HG03095 (cell line): ENCODE measurements at regions not wholly inside any gene's neighbourhood (a gene's known extent, or its start where the extent isn't known, plus 50 kb on each side); places are given as distances from the start of the nearest gene placed in this dataset.
"Not testable (repeated sequence)": the region's sequence is repeated elsewhere in the genome, so short reads cannot be mapped to it uniquely, and the experiment has no call there.

Experiments
- ATAC-seq: cut with Tn5 transposase; IDR thresholded peaks from one replicate; pipeline ENCODE4 v1.9.1; 2021; ENCODE audit warnings: moderate library complexity; ENCODE audit not compliant: unreplicated experiment

DNA sequence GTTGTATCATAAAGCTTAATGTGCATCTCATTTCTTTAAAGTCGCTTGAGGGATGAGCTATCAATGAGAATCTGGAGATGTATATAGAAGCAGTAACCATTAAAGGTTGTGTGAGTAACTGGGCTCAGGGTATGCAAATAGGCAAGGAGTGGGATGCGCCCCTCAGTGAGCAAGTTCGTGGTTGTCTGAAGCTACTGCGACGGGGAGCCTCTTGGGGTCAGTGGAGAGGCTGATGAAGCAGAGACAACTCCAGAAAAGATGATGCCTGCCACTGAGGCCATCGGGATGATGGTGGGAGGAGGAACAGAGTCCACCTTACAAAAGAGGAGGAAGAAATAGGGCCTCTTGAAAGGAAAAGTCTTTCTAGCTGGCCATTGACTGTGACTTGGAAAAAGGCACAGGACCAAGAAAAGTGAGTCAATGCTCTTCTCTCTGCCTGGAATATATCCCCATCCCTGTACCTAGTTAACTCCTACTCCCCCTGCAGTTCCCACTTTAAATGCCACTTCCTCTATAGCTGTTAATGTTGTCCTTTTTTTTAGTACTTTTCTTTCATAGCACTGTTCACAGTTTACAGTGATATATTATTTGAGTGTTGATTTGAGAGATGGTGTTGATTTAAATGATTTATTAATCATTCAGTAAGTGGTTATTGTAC, 51.4 kb upstream of the LSM6 start:
- ATAC-seq, result peak; percentile 87

DNA sequence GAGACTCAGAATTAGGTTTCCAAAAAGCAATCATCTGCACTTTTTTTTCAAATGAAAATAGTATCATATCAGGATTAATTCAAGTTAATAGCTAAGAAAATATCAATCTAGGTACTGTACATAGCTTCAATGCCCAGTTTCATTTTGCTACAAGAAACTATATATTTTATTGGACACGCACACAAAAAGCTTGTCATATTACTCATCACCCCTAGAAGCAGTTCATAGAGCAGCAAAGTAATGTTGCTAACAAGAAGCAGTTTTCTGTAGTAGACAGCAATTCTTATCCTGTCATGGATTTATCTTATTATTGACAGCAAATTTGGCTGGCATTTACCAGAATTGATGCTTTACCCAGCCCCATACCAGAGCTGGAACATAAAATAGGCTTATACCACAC, 52.3 kb upstream of the LSM6 start:
- ATAC-seq, result no peak

DNA sequence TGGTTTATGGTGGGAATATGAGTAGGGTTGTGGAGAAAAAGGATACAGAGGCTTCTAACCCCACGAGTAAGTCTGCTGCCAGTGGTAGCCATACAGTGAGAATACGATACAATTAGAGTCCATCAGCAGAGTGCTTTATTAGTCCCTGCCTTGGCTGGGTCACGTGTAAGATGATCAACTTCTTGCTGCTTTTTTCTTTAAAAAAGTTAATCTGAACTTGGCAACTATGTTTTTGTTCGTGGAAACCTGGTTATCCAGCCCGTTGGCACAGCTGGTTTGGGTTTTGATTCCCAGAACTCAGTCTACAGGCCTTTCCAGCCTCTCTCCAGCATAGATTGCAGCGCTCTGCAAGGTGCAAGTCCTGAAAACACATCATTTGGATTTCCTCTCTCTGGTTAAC, 53.1 kb upstream of the LSM6 start:
- no peak for ATAC-seq

DNA sequence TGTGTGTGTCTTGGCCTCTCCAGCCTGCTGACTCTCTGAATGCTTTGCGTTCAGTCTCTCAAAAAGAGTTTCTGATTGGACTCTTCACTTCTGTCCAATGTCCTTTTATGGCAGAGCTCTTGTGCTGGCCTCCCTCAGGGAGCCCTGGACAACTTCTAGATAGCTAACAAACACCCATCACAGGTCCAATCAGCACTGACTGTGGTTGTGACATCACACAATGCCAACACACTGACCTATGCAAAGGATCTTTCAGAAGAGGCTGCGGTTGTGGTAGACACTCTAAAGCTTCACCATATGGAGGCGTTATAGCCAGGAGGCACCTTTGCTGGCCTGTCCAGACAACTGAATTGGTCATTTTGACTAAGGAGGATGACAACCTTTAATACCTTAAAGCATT, 53.8 kb upstream of the LSM6 start:
- no peak for ATAC-seq

DNA sequence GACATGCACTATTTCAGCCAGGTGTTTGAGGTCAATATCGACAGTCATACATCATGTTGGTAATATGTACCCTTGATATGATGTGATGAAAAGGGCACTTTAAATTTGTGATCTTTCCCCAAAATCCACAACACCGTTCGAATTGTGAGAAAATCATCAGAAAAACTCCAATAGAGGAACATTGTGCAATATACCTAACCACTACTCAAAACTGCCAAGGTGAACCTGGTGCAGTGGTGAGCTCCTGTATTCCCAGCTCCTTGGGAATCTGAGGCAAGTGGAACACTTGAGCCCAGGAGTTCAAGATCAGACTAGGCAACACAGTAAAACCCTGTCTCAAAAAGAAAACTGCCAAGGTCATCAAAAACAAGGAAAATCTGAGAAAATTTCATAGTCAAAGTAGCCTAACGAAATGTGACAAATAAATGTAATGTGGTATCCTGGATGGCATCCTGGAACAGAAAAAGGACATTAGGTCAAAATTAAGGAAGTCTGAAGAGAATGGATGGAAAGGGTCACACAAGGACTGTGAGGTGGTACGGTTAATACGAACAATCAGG, 55.6 kb upstream of the LSM6 start:
- no peak for ATAC-seq

DNA sequence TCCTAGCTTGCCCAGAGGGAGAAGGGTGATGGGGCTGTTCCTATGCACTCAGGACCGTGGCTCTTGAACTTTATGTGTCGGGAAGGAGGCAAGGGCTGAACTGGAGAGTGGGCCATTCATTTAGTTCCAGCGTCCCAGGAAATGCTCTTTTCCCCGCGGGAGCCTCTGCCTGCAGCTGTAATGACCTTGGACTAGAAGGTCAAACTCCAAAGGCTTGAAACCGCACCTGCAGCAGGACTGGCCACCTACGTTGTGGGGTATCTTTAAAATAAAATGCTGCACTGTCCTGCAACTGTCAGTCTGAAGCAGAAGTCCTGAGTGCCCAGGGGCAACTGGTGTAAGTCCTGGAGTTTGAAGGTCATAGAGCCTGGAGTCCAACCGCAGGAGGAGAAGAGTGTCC, 61.5 kb upstream of the LSM6 start:
- ATAC-seq, result no peak

DNA sequence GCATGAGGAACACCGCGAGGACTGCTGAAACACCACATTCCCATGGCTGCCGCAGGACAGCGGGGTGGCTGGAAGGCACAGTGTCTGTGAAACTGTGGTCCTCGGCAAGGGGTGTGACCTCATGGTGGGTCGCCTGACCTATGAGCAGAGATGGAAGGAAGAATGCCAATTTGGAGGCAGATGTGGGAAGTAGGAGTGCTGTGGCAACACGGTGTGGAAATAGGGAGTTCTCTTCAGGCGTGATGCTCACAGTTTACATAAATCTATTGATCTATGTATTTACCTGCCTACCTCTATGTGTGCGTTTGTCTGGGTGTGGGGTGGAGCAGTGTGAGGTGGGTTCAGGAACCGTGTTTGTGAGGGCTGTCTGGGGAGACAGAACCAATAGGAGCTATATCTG, 62.3 kb upstream of the LSM6 start:
- ATAC-seq, result no peak

DNA sequence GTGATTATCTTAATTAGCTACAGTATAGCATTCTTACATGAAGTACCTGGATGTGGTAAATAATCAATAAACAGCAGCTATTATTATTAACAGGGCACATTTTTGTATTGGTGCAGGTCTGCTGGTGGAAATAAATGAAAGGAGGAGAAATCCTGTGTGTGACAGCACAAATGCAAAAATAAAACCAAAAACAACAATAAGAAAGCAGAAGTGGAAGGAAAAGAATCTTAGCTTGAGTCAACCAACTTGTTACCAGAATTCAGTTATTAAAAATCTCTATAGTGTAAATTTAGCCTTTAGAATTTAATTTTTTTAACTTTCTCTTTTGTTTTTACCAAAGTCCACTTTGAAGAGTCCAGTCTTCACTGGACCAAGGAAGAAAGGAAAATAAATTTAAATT, 63.1 kb upstream of the LSM6 start:
- ATAC-seq, result peak; percentile 47

DNA sequence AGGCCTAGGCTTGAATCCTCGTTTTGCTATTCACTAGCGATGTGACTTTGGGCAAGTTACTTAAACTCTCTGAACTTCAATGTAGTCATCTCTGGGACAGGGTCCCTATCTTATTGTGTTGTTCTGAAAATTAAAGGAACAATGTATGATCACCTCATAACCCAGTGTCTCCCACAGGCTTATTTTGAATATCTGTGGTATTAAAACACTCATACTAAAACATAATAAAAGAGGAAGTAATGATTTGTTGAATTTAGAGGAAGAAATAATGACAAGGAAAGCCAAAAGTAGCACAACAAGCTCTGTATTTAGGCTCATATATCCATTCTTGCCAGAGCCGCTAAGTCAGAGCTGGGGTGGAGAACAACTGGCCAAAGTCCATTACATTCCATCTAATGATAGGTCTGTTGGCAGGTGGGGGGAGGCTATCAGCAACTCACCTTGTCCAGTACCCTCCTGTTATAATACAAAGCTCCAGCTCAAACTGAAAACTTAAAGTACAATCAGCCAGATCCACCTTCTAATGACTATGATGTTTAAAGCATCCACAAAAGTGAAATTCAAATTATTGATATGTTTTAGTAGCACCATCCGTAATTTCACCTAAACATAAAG, 64.5 kb upstream of the LSM6 start:
- ATAC-seq, result no peak

DNA sequence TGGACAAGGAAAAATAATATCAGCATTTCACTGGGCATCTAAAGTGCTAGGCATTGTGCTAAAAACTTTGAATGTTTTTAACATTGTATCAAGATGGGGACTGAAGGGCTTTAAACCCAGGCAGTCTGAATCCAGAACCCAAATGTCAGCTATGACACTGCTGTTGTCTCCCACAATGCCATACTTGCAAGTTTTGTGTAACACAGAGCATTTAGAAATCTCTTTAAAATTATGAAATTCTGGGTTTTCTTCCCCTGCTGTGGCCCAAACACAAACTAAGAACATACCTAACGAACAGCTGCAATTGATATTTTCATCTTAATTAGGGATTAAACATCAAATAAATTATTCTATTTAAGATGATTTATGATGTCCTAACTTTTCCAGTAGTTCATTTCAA, 66.8 kb upstream of the LSM6 start:
- ATAC-seq, result no peak

DNA sequence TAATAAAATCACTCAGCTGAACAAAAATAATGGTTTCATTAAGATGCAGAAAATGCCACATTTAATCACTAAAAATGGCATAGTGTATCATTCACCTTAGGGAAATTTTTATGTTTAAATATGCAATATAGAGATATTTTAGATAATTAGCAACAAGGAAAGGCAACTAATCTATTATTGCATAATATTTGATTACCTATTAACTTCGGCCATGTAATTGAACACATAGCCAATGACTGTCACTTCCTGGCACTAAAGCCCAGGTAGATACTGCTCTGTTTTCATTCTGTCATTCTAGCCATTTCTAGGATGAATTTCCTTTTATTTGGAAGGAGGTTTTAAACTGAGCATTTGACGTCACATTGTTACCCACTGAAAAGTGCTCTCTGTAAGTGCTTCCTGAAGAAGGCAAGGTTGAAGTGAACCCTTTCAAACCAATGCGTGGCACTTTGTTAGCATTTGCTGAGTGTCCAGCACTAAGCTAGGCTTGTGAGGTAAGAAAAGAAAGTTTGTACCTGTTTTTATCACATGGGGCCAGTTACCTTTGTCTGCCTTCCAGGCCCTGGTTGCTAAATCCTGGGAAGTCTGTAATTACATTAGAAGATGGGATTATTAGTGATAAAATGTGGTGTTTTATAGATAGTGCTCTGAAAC, 67.8 kb upstream of the LSM6 start:
- ATAC-seq, result no peak

DNA sequence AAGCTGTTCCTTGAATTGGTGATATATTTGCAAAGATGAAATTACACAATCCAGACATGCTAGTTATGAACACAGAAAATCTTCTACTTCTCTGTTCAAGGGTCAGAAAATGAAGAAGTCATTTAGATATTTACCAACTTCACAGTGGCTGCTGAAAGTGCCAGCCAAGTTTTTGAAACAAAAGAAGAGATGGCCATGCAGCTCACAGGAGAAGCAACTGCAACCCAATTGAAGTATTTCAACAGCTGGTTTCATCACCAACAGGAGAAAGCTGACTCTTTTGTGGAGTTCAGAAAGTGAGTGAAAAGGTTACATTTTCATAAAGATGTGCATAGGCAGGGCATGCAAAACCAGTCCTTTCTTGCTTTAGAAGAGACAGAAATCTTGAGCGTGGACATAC, 70.1 kb upstream of the LSM6 start:
- ATAC-seq, result peak; percentile 53

DNA sequence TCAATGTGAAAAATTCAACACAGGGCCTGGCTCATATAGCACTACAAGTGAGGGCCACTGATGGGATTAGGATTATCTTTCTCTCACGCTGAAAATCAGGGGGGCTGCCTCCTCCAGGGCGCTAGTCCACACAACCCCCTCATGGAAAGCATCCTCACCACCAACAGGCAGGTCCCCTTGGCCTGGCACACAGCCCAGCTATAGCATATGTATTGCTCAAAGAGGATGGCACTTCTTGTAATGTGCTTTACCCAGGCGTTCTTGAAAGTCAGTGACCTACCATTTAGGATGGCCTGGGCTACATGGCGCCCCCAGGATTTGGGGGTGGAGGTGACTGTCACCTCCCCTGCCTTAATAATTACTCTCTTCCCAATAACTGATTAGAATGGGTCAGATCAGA, 71.0 kb upstream of the LSM6 start:
- ATAC-seq, result no peak

DNA sequence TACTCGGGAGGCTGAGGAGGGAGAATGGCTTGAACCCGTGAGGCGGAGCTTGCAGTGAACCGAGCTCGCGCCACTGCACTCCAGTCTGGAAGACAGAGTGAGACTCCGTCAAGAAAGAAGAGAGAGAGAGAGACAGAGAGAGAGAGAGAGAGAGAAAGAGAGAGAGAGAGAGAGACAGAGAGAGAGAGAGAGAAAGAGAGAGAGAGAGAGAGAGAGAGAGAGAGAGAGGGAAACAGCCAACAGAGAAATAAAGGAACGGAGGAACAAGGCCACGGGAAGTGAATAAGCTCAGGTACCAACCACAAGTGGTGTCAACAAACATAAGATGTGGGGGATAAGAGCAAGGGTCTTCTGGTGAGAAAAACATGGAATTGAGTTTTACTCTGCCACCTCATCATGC, 71.5 kb upstream of the LSM6 start:
- ATAC-seq, result not testable (repeated sequence)

DNA sequence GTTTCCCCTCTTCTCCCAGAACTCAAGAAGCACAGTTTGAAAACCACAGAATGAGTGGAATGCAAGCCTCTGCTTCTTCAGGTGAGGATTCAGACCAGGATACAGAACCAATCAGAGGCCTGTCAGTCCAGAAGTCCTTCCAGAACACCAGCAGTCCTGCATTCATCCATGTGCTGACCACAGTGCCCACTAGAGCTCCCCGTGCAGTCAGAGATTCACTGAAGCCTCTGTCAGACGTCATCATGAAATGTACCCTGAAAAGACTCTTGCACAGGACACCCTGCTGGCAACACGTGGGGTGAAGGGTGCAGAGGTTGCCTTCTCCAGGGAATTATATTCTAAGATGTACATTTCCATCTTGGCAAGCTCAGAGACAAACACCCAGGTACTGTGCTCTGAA, 75.9 kb upstream of the LSM6 start:
- ATAC-seq, result peak; percentile 5

DNA sequence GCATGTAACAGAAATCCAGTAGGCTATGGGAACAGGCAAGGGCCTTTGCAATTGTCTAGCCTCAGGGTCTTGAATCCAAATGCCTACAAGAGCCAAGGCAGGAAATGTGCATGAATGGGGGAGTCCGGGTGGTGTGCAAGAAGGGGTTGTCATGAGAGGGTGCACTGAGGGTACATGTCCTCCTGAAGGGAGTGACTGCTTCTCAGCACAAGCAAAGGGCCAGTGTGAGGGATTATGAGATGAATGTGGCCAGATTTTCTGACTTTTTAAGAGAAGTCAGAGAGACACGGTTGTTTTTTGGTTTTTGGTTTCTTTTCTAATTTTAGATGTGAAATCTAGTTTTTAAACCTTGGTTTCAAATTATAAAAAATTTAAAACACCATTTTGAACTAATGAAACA, 76.5 kb upstream of the LSM6 start:
- peak; percentile 67 for ATAC-seq

DNA sequence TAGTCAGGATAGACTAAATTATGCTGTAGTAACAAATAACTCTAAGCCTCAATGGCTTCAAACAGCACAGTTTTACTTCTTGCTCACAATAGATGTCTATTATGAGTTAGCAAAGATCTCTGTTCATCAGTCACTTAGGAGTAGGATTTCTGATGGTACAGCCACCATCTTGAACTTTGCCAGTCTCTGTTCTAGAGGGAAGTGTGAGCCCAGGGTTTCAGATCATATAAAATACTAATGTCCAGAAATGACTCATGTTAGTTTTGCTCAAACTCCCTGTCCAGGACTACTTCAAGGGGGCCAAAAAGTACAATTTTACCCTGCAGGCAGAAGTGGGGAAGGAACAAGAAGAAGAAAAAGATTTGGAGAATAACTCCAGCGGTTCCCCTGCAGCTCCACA, 77.1 kb upstream of the LSM6 start:
- ATAC-seq, result peak; percentile 79

DNA sequence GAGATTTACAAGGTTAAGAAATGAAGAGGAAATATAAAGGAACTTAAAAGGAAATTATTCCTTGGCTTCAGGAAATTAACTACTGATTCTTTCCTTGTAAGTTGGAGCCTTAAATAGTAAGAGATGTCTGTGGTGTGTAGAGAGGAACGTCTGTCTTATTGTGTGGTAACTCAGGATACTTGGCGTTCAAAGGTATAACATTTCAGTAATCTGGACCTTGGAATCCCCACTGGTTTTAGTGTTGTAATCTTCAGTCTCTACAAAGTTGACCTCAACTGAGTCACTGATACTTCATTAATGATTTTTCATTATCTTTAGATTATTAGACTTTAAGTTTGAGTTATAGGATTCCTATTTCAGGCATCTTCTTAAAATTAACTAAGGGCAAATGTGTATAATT, 79.1 kb upstream of the LSM6 start:
- no peak for ATAC-seq

DNA sequence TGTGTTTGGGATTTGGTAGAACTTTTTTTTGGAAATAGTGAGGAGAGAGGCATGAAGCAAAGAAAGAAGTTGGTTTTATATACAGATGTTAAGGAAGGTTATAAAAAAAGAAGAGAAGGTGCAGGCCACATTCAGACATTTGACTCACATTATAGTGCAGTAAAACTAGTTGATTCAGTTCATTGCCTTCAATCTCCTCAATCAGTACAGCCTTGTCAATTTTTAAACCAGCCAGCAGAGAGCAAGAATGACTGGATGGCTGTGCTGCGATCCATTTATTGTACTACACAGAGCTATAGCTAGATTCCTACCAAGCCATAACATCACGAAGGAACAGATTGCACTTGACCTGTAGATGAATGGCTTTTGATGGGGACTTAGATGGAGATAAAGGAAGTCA, 79.7 kb upstream of the LSM6 start:
- ATAC-seq, result no peak

DNA sequence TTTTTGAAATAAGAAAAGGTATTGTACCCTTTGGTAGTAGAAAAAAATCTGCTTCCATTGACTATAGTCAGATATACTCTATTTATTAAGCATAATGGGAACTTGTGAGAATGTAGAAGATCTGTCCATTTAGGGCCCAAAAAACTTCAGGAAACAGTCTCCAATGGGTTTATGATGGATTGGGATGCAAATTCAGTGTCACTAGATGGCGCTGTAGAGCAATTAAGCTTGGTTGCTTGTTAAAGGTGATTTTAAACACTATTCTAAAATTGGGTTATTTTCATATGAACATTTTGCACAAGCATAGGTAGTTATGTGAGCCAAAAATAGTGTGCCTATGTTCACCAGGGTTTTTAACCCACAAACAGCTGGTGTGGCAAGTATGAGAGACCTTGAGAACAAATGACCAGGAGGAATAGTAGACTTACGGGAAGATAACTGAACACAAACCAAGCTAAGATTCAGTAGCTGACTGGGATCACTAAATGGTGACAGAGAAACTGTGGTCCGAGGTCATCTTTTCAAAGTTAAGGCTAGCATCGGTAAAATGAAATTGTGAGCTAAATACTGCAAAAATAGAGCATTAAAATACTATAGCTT, 80.3 kb upstream of the LSM6 start:
- no peak for ATAC-seq

DNA sequence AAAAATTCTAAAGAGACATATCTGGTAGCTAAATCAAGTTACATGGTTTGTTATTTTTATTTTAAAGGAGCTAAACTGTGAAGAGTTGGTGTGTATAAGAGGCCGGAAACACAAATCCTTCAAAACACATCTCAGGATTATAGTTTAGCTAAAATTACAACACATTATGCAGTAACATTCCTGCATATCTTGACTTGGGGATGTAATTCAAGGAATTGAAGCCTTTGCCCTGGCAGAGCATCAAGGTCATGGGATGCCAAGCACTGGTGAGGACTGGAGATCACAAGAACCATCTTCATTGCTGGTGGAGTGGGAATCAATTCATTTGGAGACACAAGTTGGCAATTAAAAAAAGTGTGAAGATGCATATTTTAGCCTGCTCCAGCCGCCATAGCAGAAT, 86.8 kb upstream of the LSM6 start:
- no peak for ATAC-seq

DNA sequence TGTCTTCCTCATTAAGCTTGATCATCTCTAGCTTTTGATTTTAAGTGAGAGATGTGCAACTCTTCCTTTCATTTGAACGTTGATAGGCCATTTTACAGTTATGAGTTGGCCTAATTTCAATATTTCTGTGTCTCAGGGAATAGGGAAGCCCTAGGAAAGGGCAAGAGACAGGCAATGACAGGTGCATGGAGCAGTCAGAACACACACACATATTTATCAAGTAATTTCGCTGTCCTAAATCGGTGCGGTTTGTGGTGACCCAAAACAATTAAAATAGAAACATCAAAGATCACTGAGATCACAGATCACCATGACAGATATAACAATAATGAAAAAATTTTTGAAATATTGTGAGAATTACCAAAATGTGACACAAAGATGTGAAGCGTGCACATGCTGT, 87.7 kb upstream of the LSM6 start:
- ATAC-seq, result no peak
